ENCODE measurements at regions not wholly inside any gene's neighbourhood (a gene's known extent, or its start where the extent isn't known, plus 50 kb on each side); places are given as distances from the start of the nearest gene placed in this dataset.

- TF ChIP-seq FOS (IDR thresholded peaks at IDR 0.05; ENCODE audit: low read depth, low read length) = no peak
- TF ChIP-seq SMC3 (IDR thresholded peaks at IDR 0.05; ENCODE audit: low read depth, low read length) = no peak
- TF ChIP-seq CEBPB (IDR thresholded peaks at IDR 0.05; ENCODE audit: low read depth, low read length) = no peak
- TF ChIP-seq RAD21 (IDR thresholded peaks at IDR 0.05; ENCODE audit: low read length) = no peak
- no peak for TF ChIP-seq NFE2L2 (IDR thresholded peaks at IDR 0.05; ENCODE audit: low read depth, low read length)
Measured at GRCh38 chr2:66733364-66733999, 298.6 kb downstream of the MEIS1 start.

All from IMR-90 (cell line).